Esophagus squamous epithelium (tissue), 4 donors: ENCODE measurements at regions not wholly inside any gene's neighbourhood (a gene's known extent, or its start where the extent isn't known, plus 50 kb on each side); places are given as distances from the start of the nearest gene placed in this dataset.

Experiments
- POLR2A ChIP-seq, 4 donors: fragments of 450-650 bp; IDR thresholded peaks; one replicate each; pipeline ENCODE4 v1.6.1; 2017; ENCODE audit warnings: antibody characterized with exemption in 4 of 4, mild to moderate bottlenecking in 4 of 4, moderate library complexity in 3 of 4
- TF ChIP-seq, protein P1 (sequence below), 6 experiments: fragments of 450-650 bp in 4 of 6; fragments of 200-600 bp in 2 of 6; sonication (generic) in 2 of 6; IDR thresholded peaks; one replicate each; pipeline ENCODE4 v1.5.1; 2016 to 2019; ENCODE audit warnings: antibody characterized with exemption in 6 of 6, mild to moderate bottlenecking in 4 of 6, moderate library complexity in 4 of 6

GRCh38 chr4:96355414-96355813 lies 515.5 kb downstream of the PDHA2 start:
- TF ChIP-seq, protein P1, sequence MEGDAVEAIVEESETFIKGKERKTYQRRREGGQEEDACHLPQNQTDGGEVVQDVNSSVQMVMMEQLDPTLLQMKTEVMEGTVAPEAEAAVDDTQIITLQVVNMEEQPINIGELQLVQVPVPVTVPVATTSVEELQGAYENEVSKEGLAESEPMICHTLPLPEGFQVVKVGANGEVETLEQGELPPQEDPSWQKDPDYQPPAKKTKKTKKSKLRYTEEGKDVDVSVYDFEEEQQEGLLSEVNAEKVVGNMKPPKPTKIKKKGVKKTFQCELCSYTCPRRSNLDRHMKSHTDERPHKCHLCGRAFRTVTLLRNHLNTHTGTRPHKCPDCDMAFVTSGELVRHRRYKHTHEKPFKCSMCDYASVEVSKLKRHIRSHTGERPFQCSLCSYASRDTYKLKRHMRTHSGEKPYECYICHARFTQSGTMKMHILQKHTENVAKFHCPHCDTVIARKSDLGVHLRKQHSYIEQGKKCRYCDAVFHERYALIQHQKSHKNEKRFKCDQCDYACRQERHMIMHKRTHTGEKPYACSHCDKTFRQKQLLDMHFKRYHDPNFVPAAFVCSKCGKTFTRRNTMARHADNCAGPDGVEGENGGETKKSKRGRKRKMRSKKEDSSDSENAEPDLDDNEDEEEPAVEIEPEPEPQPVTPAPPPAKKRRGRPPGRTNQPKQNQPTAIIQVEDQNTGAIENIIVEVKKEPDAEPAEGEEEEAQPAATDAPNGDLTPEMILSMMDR (IDR thresholded peaks at IDR 0.05): no peak
- no peak for TF ChIP-seq POLR2A (IDR thresholded peaks at IDR 0.05)
